Esophagus mucosa (tissue), 1 donor: ENCODE measurements at regions not wholly inside any gene's neighbourhood (a gene's known extent, or its start where the extent isn't known, plus 50 kb on each side); places are given as distances from the start of the nearest gene placed in this dataset.
A peak's percentile ranks its signal among the peaks of the same experiment; 100 is the strongest.
"Not testable (repeated sequence)": the region's sequence is repeated elsewhere in the genome, so short reads cannot be mapped to it uniquely, and the experiment has no call there.

Source experiments
- ATAC-seq: fragments of 200-7000 bp; cut with Tn5 transposase; one replicate; pipeline ENCODE4 v1.9.1; 2020
- donor health status: DM: yes; HTN: yes; CAD: no.

DNA sequence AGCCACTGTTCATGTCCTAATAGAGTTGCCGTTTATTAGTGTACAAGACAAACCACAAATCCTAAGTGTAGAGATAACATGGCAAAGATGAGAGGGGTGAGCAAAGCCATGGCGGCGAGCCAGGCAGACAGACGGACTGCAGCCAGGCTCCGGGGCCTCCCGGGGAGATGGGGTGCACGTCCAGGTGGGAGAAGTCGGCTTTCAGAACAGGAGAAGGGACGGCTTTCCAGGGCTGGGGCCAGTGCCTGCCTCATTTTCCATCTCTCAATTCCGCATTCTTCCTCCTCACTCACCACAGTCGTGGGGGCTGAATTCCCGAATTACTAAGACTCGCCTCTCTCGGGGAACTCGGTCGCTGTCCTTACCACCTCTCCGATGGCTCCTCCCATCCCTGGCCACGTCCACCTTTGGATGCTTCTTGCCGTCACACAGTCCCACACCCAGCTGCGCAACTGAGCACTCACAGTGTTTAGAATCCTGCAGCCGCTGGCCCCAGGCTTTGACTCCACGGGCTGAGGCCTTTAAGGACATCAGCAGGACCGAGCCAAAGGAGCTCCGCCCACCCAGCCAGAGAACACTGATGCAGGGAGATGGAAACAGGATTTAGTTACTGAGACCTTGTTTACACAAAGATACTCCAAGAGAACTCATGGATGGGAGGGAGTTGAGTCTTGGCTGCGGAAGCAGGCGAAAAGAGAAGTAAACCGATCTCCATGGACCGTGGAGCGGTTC, 59.7 kb downstream of the RNF112 start:
- ATAC-seq, result peak; percentile 19

DNA sequence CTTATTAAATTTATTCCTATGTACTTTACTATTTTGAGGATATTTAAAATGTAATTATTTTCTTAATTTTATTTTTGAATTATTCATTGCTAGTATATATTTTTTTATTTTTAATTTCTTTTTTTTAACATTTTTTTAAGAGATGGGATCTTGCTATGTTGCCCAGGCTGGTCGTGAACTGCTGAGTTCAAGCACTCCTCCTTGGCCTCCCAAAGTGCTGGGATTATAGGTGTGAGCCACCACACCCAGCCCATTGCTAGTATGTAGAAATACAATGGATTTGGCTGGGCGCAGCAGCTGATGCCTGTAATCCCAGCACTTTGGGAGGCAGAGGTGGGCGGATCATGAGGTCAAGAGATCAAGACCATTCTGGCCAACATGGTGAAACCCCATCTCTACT, 59.2 kb upstream of the SLC47A1 start:
- not testable (repeated sequence) for ATAC-seq

DNA sequence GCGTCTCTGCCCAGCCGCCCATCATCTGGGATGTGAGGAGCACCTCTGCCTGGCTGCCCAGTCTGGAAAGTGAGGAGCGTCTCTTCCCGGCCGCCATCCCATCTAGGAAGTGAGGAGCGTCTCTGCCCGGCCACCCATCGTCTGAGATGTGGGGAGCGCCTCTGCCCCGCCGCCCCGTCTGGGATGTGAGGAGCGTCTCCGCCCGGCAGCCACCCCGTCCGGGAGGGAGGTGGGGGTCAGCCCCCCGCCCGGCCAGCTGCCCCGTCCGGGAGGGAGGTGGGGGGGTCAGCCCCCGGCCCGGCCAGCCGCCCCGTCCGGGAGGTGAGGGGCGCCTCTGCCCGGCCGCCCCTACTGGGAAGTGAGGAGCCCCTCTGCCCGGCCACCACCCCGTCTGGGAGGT, 57.9 kb upstream of the SLC47A1 start:
- ATAC-seq, result not testable (repeated sequence)

DNA sequence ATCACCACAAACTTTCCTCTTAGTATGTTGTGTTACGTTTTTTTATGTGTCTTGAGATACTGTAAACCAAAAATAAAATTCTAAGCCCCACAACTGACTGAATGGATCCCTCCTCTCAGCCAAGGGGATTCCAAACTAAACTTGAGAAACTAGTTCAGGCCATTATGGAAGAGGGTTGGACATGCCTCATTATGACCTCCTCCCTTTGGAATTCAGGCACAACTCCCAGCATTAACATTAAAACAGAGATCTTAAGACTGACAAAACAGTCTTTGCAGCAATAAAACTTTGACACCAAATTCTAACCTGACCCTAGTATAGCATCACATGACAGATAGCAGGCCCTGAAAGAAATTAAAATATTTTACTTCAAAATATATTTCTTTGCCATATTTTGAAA, 51.1 kb upstream of the SLC47A1 start:
- ATAC-seq, result peak; percentile 52
